Neutrophil (primary cell): ENCODE measurements at regions not wholly inside any gene's neighbourhood (a gene's known extent, or its start where the extent isn't known, plus 50 kb on each side); places are given as distances from the start of the nearest gene placed in this dataset.

Experiments
- H3K27ac ChIP-seq: fragments of 200-600 bp; sonication (generic); 2 replicates; pipeline ENCODE4 v1.5.1; 2016; ENCODE audit warnings: mild to moderate bottlenecking, moderate library complexity
- H3K27me3 ChIP-seq: fragments of 200-600 bp; sonication (generic); 2 replicates; pipeline ENCODE4 v1.6.0; 2016; ENCODE audit warnings: mild to moderate bottlenecking
- H3K36me3 ChIP-seq: fragments of 200-600 bp; sonication (generic); 2 replicates; pipeline ENCODE4 v1.5.1; 2017
- H3K4me1 ChIP-seq, 2 experiments: fragments of 200-600 bp in 1 of 2; sonication (generic) in 1 of 2; 1 replicate in 1 of 2; 2 replicates in 1 of 2; pipeline versions ENCODE4 v1.5.1 to v1.6.1; 2013 to 2016; ENCODE audit warnings: low read depth in 1 of 2, low read length in 1 of 2, mild to moderate bottlenecking in 1 of 2, moderate library complexity in 1 of 2; ENCODE audit not compliant: control insufficient read depth in 1 of 2, insufficient read depth in 1 of 2
- H3K4me3 ChIP-seq, 2 experiments: fragments of 200-600 bp in 1 of 2; sonication (generic) in 1 of 2; 1 replicate in 1 of 2; 2 replicates in 1 of 2; pipeline ENCODE4 v1.5.1; 2013 to 2016; ENCODE audit warnings: low read depth in 1 of 2, low read length in 1 of 2, mild to moderate bottlenecking in 1 of 2, moderate library complexity in 1 of 2
- H3K9me3 ChIP-seq: fragments of 200-600 bp; sonication (generic); 2 replicates; pipeline ENCODE4 v1.5.1; 2016
- TF ChIP-seq, protein P1 (sequence below): fragments of 200-600 bp; sonication (generic); IDR thresholded peaks from 2 replicates; pipeline ENCODE4 v1.5.1; 2016; ENCODE audit warnings: antibody characterized with exemption

- TF ChIP-seq, protein P1, sequence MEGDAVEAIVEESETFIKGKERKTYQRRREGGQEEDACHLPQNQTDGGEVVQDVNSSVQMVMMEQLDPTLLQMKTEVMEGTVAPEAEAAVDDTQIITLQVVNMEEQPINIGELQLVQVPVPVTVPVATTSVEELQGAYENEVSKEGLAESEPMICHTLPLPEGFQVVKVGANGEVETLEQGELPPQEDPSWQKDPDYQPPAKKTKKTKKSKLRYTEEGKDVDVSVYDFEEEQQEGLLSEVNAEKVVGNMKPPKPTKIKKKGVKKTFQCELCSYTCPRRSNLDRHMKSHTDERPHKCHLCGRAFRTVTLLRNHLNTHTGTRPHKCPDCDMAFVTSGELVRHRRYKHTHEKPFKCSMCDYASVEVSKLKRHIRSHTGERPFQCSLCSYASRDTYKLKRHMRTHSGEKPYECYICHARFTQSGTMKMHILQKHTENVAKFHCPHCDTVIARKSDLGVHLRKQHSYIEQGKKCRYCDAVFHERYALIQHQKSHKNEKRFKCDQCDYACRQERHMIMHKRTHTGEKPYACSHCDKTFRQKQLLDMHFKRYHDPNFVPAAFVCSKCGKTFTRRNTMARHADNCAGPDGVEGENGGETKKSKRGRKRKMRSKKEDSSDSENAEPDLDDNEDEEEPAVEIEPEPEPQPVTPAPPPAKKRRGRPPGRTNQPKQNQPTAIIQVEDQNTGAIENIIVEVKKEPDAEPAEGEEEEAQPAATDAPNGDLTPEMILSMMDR: no peak
- no peak overlapping the region for H3K4me3 ChIP-seq
- no peaks in the 10 kb centered on the region for H3K4me1 ChIP-seq
- H3K27ac ChIP-seq: no peak overlapping the region
- no peaks in the 10 kb centered on the region for H3K9me3 ChIP-seq
- no peaks in the 10 kb centered on the region for H3K27me3 ChIP-seq
- H3K36me3 ChIP-seq: no peaks in the 10 kb centered on the region
Measured at GRCh38 chr6:164097551-164098398, 683.3 kb downstream of the QKI start.

GRCh38 chr6:164097056-164097455 lies 682.5 kb downstream of the QKI start:
- Histone ChIP-seq H3K27me3 (no peaks in the 10 kb centered on the region), H3K4me3 (no peak overlapping the region)
- TF ChIP-seq, protein P1: no peak

DNA sequence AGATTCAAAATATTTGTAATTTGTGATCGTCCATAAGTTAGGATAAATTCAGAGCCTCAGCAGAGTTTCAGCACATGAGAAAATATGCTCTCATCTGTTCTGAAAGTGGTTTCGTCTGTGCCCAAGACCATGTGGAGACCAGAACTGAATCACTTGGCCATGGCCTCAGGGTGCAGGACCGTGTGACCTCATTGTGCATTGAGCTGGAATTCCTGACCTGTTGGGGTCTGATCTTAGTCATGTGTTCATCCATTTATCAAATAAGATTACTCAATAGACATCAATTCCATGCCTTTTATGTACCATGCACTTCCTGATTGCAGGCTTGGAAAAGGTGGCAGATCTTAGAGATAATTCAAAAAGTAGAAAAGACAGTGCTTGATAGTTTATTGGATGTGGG lies 680.5 kb downstream of the QKI start:
- Histone ChIP-seq H3K36me3 (no peaks in the 10 kb centered on the region), H3K9me3 (no peaks in the 10 kb centered on the region), H3K4me3 (no peak overlapping the region), H3K27ac (no peak overlapping the region), H3K27me3 (no peaks in the 10 kb centered on the region), H3K4me1 (no peaks in the 10 kb centered on the region)
- TF ChIP-seq, protein P1: no peak

More at GRCh38 chr6:164097056-164097455, 682.5 kb downstream of the QKI start:
- H3K4me1 ChIP-seq: no peaks in the 10 kb centered on the region
- H3K9me3 ChIP-seq: no peaks in the 10 kb centered on the region
- H3K36me3 ChIP-seq: no peaks in the 10 kb centered on the region
- no peak overlapping the region for H3K27ac ChIP-seq

GRCh38 chr6:164087870-164088269 lies 673.4 kb downstream of the QKI start:
- no peak overlapping the region for H3K27ac ChIP-seq
- TF ChIP-seq, protein P1: no peak
- H3K27me3 ChIP-seq: no peaks in the 10 kb centered on the region
- no peaks in the 10 kb centered on the region for H3K36me3 ChIP-seq
- no peaks in the 10 kb centered on the region for H3K4me1 ChIP-seq
- no peak overlapping the region for H3K4me3 ChIP-seq
- no peaks in the 10 kb centered on the region for H3K9me3 ChIP-seq

GRCh38 chr6:164087211-164087610 lies 672.7 kb downstream of the QKI start:
- Histone ChIP-seq H3K27me3 (no peaks in the 10 kb centered on the region), H3K27ac (no peak overlapping the region), H3K36me3 (no peaks in the 10 kb centered on the region), H3K4me1 (no peaks in the 10 kb centered on the region), H3K4me3 (no peak overlapping the region), H3K9me3 (no peaks in the 10 kb centered on the region)
- TF ChIP-seq, protein P1: no peak
